ENCODE measurements at regions not wholly inside any gene's neighbourhood (a gene's known extent, or its start where the extent isn't known, plus 50 kb on each side); places are given as distances from the start of the nearest gene placed in this dataset.

DNA sequence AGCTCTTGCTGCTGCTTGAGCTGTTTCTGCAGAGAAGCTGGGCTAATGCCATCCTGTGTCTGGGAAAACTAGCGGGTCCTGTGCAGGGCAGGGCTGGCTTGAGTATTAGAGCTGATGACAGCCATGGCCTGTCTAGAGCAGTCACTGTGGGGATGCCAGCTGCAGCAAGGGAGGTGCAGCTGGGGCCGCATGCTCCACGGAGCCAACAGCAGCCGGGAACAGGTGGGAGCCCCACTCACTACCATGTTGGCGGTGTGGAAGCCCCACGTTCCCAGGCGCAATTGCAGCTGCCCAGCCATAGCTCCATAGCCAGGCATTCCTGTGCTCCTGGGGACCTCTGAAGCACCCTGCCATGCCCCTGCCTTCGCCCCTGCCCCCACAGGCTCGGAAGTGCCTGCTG, 212.9 kb downstream of the TFAP2C start:
- TF ChIP-seq, protein P1, sequence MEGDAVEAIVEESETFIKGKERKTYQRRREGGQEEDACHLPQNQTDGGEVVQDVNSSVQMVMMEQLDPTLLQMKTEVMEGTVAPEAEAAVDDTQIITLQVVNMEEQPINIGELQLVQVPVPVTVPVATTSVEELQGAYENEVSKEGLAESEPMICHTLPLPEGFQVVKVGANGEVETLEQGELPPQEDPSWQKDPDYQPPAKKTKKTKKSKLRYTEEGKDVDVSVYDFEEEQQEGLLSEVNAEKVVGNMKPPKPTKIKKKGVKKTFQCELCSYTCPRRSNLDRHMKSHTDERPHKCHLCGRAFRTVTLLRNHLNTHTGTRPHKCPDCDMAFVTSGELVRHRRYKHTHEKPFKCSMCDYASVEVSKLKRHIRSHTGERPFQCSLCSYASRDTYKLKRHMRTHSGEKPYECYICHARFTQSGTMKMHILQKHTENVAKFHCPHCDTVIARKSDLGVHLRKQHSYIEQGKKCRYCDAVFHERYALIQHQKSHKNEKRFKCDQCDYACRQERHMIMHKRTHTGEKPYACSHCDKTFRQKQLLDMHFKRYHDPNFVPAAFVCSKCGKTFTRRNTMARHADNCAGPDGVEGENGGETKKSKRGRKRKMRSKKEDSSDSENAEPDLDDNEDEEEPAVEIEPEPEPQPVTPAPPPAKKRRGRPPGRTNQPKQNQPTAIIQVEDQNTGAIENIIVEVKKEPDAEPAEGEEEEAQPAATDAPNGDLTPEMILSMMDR (IDR thresholded peaks at IDR 0.05; ENCODE audit: low read depth, low read length) = no peak
- TF ChIP-seq EZH2phosphoT487 (IDR thresholded peaks at IDR 0.05; ENCODE audit: low read depth) = no peak
